HG03439 (cell line): ENCODE measurements at regions not wholly inside any gene's neighbourhood (a gene's known extent, or its start where the extent isn't known, plus 50 kb on each side); places are given as distances from the start of the nearest gene placed in this dataset.
"Not testable (repeated sequence)": the region's sequence is repeated elsewhere in the genome, so short reads cannot be mapped to it uniquely, and the experiment has no call there.

ENCODE experiments used
- ATAC-seq: cut with Tn5 transposase; IDR thresholded peaks from one replicate; pipeline ENCODE4 v1.9.1; 2021; ENCODE audit warnings: mild to moderate bottlenecking, moderate library complexity; ENCODE audit not compliant: unreplicated experiment

GRCh38 chr9:78437806-78438205, 140.9 kb downstream of the PSAT1 start:
- no peak for ATAC-seq

- ATAC-seq = no peak
Observed at GRCh38 chr9:78438211-78438610, 141.3 kb downstream of the PSAT1 start.

- no peak for ATAC-seq
Observed at GRCh38 chr9:78438780-78439179, 141.9 kb downstream of the PSAT1 start.

GRCh38 chr9:78439190-78439865, 142.4 kb downstream of the PSAT1 start:
- peak; percentile 77 for ATAC-seq

GRCh38 chr9:78439866-78440830, 143.2 kb downstream of the PSAT1 start:
- ATAC-seq = no peak

- ATAC-seq = no peak
Observed at GRCh38 chr9:78441396-78441795, 144.5 kb downstream of the PSAT1 start.

GRCh38 chr9:78441822-78442431, 145.0 kb downstream of the PSAT1 start:
- ATAC-seq = no peak

- ATAC-seq = not testable (repeated sequence)
Observed at GRCh38 chr9:78442577-78442976, 145.7 kb downstream of the PSAT1 start.

- ATAC-seq = no peak
Observed at GRCh38 chr9:78443946-78444345, 147.0 kb downstream of the PSAT1 start.

GRCh38 chr9:78448960-78449673, 152.2 kb downstream of the PSAT1 start:
- ATAC-seq = no peak

GRCh38 chr9:78453450-78453849, 156.5 kb downstream of the PSAT1 start:
- ATAC-seq = no peak

GRCh38 chr9:78462611-78463010, 165.7 kb downstream of the PSAT1 start:
- no peak for ATAC-seq

- ATAC-seq = no peak
Observed at GRCh38 chr9:78463750-78464149, 166.8 kb downstream of the PSAT1 start.

GRCh38 chr9:78468231-78468630, 171.3 kb downstream of the PSAT1 start:
- no peak for ATAC-seq

GRCh38 chr9:78468974-78469576, 172.2 kb downstream of the PSAT1 start:
- ATAC-seq = no peak

GRCh38 chr9:78470216-78470615, 173.3 kb downstream of the PSAT1 start:
- ATAC-seq = no peak

- no peak for ATAC-seq
Observed at GRCh38 chr9:78470741-78471140, 173.8 kb downstream of the PSAT1 start.

GRCh38 chr9:78472111-78472510, 175.2 kb downstream of the PSAT1 start:
- no peak for ATAC-seq

- no peak for ATAC-seq
Observed at GRCh38 chr9:78479441-78479840, 182.5 kb downstream of the PSAT1 start.

GRCh38 chr9:78486661-78487060, 189.7 kb downstream of the PSAT1 start:
- no peak for ATAC-seq

GRCh38 chr9:78490231-78490630, 193.3 kb downstream of the PSAT1 start:
- no peak for ATAC-seq
